ENCODE measurements at regions not wholly inside any gene's neighbourhood (a gene's known extent, or its start where the extent isn't known, plus 50 kb on each side); places are given as distances from the start of the nearest gene placed in this dataset.
"Not testable (repeated sequence)": the region's sequence is repeated elsewhere in the genome, so short reads cannot be mapped to it uniquely, and the experiment has no call there.

DNA sequence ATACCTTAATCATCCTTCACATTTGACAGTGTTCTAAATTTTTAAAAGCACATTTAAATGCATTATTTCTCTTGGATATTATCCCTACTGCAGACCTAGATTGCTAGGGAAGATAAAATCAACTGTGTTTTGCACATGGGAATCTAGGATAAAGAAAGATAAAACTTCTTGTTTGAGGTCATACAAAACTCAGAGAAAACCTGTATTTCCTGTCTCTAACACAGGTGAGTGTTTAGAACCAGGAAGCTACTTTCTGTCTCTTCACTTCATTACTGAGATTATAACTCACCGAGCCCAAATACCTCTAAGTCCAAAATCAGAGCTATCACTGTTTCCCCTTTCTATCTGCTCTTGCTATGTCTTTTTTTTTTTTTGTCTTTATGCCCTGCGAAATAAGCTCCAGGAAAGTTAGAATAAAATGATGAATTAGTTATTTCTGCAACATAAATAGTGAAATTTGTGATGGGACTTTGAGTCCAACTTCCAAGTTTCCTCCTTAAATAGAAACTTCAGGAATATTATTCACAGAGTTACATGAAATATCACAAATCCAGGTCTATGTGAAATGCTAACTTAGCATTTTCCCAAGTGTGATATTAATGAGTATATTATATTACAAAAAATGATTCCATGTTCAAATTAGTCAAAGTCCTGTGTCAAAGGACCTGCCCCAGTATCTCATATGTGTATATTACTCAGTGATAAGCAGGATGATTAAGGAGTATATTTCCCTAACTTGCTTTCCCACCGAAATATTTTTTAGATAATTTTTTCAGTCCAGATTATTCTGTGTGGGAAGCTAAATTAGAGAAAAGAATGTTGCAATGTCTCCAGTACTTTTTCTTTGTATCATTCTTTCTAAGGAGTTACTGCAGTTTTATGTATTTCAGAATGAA, 226.4 kb downstream of the PLA2G4A start:
- no peak overlapping the region for H3K4me2 ChIP-seq (ENCODE audit: unreplicated experiment)
- no peaks in the 10 kb centered on the region for H3K4me1 ChIP-seq (ENCODE audit: insufficient read depth)
- no peak overlapping the region for H3K9ac ChIP-seq
- in situ Hi-C loops (cut with MboI): no loop called here
- H3K9me3 ChIP-seq (ENCODE audit: low read depth): no peaks in the 10 kb centered on the region
- no peaks in the 10 kb centered on the region for H3K36me3 ChIP-seq (ENCODE audit: low read depth)
- WGBS, 2 experiments (ENCODE audit: low coverage in 1 of 2, low lambda C conversion rate in 2 of 2, missing lambda C conversion rate in 2 of 2): 63 to 68% methylated on average over 3 of the region's 3 CpGs
- H3K9me2 ChIP-seq (ENCODE audit: insufficient read depth): no peaks in the 10 kb centered on the region
- no peaks in the 10 kb centered on the region for H3K27me3 ChIP-seq (replicated peaks; ENCODE audit: insufficient read depth)
- no peak overlapping the region for H3K4me3 ChIP-seq
- H3K27ac ChIP-seq: no peak overlapping the region
- no peak for TF ChIP-seq EZH2phosphoT487 (IDR thresholded peaks at IDR 0.05; ENCODE audit: insufficient read depth, low read depth)
- no peak for TF ChIP-seq EZH2 (IDR thresholded peaks at IDR 0.05; ENCODE audit: insufficient read depth, poor library complexity, severe bottlenecking)
- H3K79me2 ChIP-seq (ENCODE audit: insufficient read depth): no peaks in the 10 kb centered on the region
- no peaks in the 10 kb centered on the region for H4K20me1 ChIP-seq (ENCODE audit: insufficient read depth)
- no peaks in the 10 kb centered on the region for H3F3A ChIP-seq (ENCODE audit: insufficient read depth)
- no peak overlapping the region for H2AFZ ChIP-seq
- DNase-seq: no peak

DNA sequence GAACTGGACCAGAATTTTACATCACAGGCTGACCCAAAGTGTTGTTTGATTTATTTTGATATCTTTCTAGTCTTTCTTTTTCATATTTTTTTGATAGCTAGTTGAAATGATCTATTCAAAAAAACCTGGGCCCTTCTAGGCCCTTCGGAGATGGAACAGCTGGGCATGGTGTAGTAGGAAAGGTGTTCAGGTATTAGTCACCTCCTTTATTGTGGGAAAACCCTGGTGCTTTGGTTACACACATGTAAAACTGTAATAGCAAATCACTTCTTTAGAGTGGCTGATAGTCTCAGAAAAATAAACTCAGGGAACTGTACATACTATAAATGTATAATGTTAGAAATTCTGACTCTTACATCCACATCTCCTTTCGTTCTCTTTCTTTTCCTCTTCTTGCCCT, 234.5 kb downstream of the PLA2G4A start:
- Histone ChIP-seq H3K79me2 (ENCODE audit: insufficient read depth) (no peaks in the 10 kb centered on the region), H3K9me2 (ENCODE audit: insufficient read depth) (no peaks in the 10 kb centered on the region), H3K4me1 (ENCODE audit: insufficient read depth) (no peaks in the 10 kb centered on the region), H2AFZ (no peak overlapping the region), H3K9me3 (ENCODE audit: low read depth) (no peaks in the 10 kb centered on the region), H3K27ac (no peak overlapping the region), H3K9ac (no peak overlapping the region), H3K27me3 (replicated peaks; ENCODE audit: insufficient read depth) (no peaks in the 10 kb centered on the region), H3K4me2 (ENCODE audit: unreplicated experiment) (no peak overlapping the region), H3F3A (ENCODE audit: insufficient read depth) (no peaks in the 10 kb centered on the region), H3K36me3 (ENCODE audit: low read depth) (no peaks in the 10 kb centered on the region), H4K20me1 (ENCODE audit: insufficient read depth) (no peaks in the 10 kb centered on the region), H3K4me3 (no peak overlapping the region)
- TF ChIP-seq EZH2 (IDR thresholded peaks at IDR 0.05; ENCODE audit: insufficient read depth, poor library complexity, severe bottlenecking) (no peak), EZH2phosphoT487 (IDR thresholded peaks at IDR 0.05; ENCODE audit: insufficient read depth, low read depth) (no peak)
- no peak for DNase-seq
- 88% methylated on average over 2 of the region's 2 CpGs for WGBS, 2 experiments (ENCODE audit: low coverage in 1 of 2, low lambda C conversion rate in 2 of 2, missing lambda C conversion rate in 2 of 2)
- in situ Hi-C loops (cut with MboI): no loop called here

DNA sequence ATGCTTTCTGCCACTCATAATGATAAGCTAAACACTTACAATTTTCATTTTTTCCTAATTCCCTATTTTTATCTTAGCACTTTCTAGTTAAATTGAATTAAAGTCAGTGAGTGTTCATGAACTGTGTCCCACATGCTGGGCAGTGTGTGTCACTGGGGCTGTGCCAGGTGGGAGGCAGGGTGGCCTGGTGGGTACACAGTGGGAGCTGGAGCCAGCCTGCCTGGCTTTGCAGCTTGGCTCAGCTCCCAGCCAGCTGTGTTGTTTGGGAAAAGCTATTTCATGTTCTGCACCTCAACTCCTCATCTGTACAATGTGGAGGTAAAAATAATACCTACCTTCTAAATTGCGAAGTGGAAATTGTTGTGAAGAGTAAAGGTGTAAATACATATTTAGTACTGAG, 238.4 kb downstream of the PLA2G4A start:
- DNase-seq: no peak
- H3K27ac ChIP-seq: no peak overlapping the region
- TF ChIP-seq EZH2phosphoT487 (IDR thresholded peaks at IDR 0.05; ENCODE audit: insufficient read depth, low read depth): no peak
- no peak for TF ChIP-seq EZH2 (IDR thresholded peaks at IDR 0.05; ENCODE audit: insufficient read depth, poor library complexity, severe bottlenecking)
- 95 to 100% methylated on average over 1 of the region's 1 CpG for WGBS, 2 experiments (ENCODE audit: low coverage in 1 of 2, low lambda C conversion rate in 2 of 2, missing lambda C conversion rate in 2 of 2)
- H3K79me2 ChIP-seq (ENCODE audit: insufficient read depth): no peaks in the 10 kb centered on the region
- no peak overlapping the region for H3K9ac ChIP-seq
- no peaks in the 10 kb centered on the region for H3K9me3 ChIP-seq (ENCODE audit: low read depth)
- H3K9me2 ChIP-seq (ENCODE audit: insufficient read depth): no peaks in the 10 kb centered on the region
- H3F3A ChIP-seq (ENCODE audit: insufficient read depth): no peaks in the 10 kb centered on the region
- no peaks in the 10 kb centered on the region for H4K20me1 ChIP-seq (ENCODE audit: insufficient read depth)
- H3K27me3 ChIP-seq (replicated peaks; ENCODE audit: insufficient read depth): no peaks in the 10 kb centered on the region
- no peak overlapping the region for H3K4me3 ChIP-seq
- in situ Hi-C loops (cut with MboI): no loop called here
- H2AFZ ChIP-seq: no peak overlapping the region
- peaks cover 12% of the 10 kb centered on the region; the same call in 1 of the 2 replicates for H3K4me1 ChIP-seq (ENCODE audit: insufficient read depth)
- H3K4me2 ChIP-seq (ENCODE audit: unreplicated experiment): no peak overlapping the region
- no peaks in the 10 kb centered on the region for H3K36me3 ChIP-seq (ENCODE audit: low read depth)

DNA sequence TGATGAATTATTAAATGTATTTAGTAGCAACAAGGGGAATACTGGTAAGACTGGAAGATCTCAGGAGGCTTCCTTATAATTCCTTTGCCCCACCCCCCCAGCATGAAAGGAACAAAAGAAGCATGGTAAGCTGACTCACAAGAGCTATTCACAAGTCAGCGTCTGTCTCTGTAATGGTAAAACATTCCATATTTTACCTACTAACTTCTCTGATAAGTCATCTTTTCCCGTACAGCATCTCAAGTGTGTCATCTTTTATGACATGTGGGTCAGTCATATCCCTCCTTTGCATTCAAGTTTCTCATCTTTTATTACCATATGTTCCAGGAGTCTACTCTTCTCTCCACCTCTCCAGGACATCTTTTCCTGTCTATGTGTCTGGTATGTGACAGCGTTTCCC, 241.3 kb downstream of the PLA2G4A start:
- no peak overlapping the region for H3K4me3 ChIP-seq
- no peaks in the 10 kb centered on the region for H4K20me1 ChIP-seq (ENCODE audit: insufficient read depth)
- H3K36me3 ChIP-seq (ENCODE audit: low read depth): no peaks in the 10 kb centered on the region
- H3K4me2 ChIP-seq (ENCODE audit: unreplicated experiment): peak overlapping the region; percentile 5
- TF ChIP-seq EZH2phosphoT487 (IDR thresholded peaks at IDR 0.05; ENCODE audit: insufficient read depth, low read depth): no peak
- no peak for TF ChIP-seq EZH2 (IDR thresholded peaks at IDR 0.05; ENCODE audit: insufficient read depth, poor library complexity, severe bottlenecking)
- H2AFZ ChIP-seq: peak overlapping the region; percentile 45
- peak; percentile 54 for DNase-seq
- 13% methylated on average over 3 of the region's 3 CpGs for WGBS, 2 experiments (ENCODE audit: low coverage in 1 of 2, low lambda C conversion rate in 2 of 2, missing lambda C conversion rate in 2 of 2)
- peaks cover 12% of the 10 kb centered on the region; the same call in 1 of the 2 replicates for H3K4me1 ChIP-seq (ENCODE audit: insufficient read depth)
- in situ Hi-C loops (cut with MboI): no loop called here
- H3F3A ChIP-seq (ENCODE audit: insufficient read depth): no peaks in the 10 kb centered on the region
- H3K27ac ChIP-seq: no peak overlapping the region
- H3K79me2 ChIP-seq (ENCODE audit: insufficient read depth): no peaks in the 10 kb centered on the region
- no peak overlapping the region for H3K9ac ChIP-seq
- no peaks in the 10 kb centered on the region for H3K9me3 ChIP-seq (ENCODE audit: low read depth)
- H3K9me2 ChIP-seq (ENCODE audit: insufficient read depth): no peaks in the 10 kb centered on the region
- H3K27me3 ChIP-seq (replicated peaks; ENCODE audit: insufficient read depth): no peaks in the 10 kb centered on the region

DNA sequence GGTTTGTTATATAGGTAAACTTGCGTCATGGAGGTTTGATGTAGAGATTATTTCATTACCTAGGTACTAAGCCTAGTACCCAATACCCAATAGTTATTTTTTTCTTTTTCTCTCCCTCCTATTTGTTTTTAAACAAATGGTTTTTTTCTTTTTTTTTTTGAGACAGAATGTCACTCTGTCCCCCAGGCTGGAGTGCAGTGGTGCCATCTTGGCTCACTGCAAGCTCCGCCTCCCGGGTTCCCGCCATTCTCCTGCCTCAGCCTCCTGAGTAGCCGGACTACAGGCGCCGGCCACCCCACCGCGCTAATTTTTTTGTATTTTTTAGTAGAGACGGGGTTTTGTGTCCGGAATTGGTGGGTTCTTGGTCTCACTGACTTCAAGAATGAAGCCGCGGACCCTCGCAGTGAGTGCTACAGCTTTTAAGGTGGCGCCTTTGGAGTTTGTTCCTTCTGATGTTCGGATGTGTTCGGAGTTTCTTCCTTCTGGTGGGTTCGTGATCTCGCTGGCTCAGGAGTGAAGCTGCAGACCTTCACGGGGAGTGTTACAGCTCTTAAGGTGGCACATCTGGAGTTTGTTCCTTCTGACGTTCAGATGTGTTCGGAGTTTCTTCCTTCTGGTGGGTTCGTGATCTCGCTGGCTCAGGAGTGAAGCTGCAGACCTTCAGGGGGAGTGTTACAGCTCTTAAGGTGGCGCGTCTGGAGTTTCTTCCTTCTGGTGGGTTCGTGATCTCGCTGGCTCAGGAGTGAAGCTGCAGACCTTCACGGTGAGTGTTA, 243.7 kb downstream of the PLA2G4A start:
- in situ Hi-C loops (cut with MboI); H4K20me1 ChIP-seq (ENCODE audit: insufficient read depth); H3K9me2 ChIP-seq (ENCODE audit: insufficient read depth); H3K9me3 ChIP-seq (ENCODE audit: low read depth); H3K36me3 ChIP-seq (ENCODE audit: low read depth); H3K27me3 ChIP-seq (replicated peaks; ENCODE audit: insufficient read depth); H3F3A ChIP-seq (ENCODE audit: insufficient read depth); H3K79me2 ChIP-seq (ENCODE audit: insufficient read depth): not testable (repeated sequence)
- H3K27ac ChIP-seq: peak overlapping the region; percentile 33; the same call in 1 of the 2 replicates
- H3K4me2 ChIP-seq (ENCODE audit: unreplicated experiment): peak overlapping the region; percentile 76
- WGBS, 2 experiments (ENCODE audit: low coverage in 1 of 2, low lambda C conversion rate in 2 of 2, missing lambda C conversion rate in 2 of 2): 8% methylated on average over 24 to 29 of the region's 29 CpGs
- peak overlapping the region; percentile 74 for H3K9ac ChIP-seq
- peak; percentile 27 for DNase-seq
- peak overlapping the region; percentile 98 for H2AFZ ChIP-seq
- H3K4me3 ChIP-seq: peak overlapping the region; percentile 95
- peaks cover 12% of the 10 kb centered on the region; the same call in 1 of the 2 replicates for H3K4me1 ChIP-seq (ENCODE audit: insufficient read depth)

DNA sequence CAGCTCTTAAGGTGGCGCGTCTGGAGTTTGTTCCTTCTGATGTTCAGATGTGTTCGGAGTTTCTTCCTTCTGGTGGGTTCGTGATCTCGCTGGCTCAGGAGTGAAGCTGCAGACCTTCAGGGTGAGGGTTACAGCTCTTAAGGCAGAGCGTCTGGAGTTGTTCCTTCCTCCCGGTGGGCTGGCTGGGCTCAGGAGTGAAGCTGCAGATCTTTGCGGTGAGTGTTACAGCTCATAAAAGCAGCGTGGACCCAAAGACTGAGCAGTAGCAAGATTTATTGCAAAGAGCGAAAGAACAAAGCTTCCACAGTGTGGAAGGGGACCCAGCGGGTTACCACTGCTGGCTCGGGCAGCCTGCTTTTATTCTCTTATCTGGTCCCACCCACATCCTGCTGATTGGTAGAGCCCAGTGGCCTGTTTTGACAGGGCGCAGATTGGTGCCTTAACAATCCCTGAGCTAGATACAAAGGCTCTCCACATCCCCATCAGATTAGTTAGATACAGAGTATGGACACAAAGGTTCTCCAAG, 244.3 kb downstream of the PLA2G4A start:
- 2 to 8% methylated on average over 11 to 13 of the region's 13 CpGs for WGBS, 2 experiments (ENCODE audit: low coverage in 1 of 2, low lambda C conversion rate in 2 of 2, missing lambda C conversion rate in 2 of 2)

More for the DNA sequence above, 244.3 kb downstream of the PLA2G4A start:
- H3K9me2 ChIP-seq (ENCODE audit: insufficient read depth); H3K79me2 ChIP-seq (ENCODE audit: insufficient read depth); H3F3A ChIP-seq (ENCODE audit: insufficient read depth); H3K9me3 ChIP-seq (ENCODE audit: low read depth); in situ Hi-C loops (cut with MboI); H4K20me1 ChIP-seq (ENCODE audit: insufficient read depth); H3K27me3 ChIP-seq (replicated peaks; ENCODE audit: insufficient read depth); H3K36me3 ChIP-seq (ENCODE audit: low read depth): not testable (repeated sequence)
- H3K4me1 ChIP-seq (ENCODE audit: insufficient read depth): peaks cover 12% of the 10 kb centered on the region; the same call in 1 of the 2 replicates
- peak overlapping the region; percentile 95 for H3K4me3 ChIP-seq
- peak overlapping the region; percentile 74 for H3K9ac ChIP-seq
- H3K4me2 ChIP-seq (ENCODE audit: unreplicated experiment): peak overlapping the region; percentile 76
- H2AFZ ChIP-seq: peak overlapping the region; percentile 98
- 0 out of 2 replicates have a peak overlapping the region, but pooled peaks have one; percentile 33 for H3K27ac ChIP-seq
- peak; percentile 29 for DNase-seq
